DND-41 (cell line): ENCODE measurements at regions not wholly inside any gene's neighbourhood (a gene's known extent, or its start where the extent isn't known, plus 50 kb on each side); places are given as distances from the start of the nearest gene placed in this dataset.

Source experiments
- ATAC-seq: fragments of 200-7000 bp; cut with Tn5 transposase; 3 replicates; pipeline ENCODE4 v1.9.1; 2021; ENCODE audit warnings: low read depth; ENCODE audit not compliant: insufficient read depth
- DNase-seq: peaks from one replicate; pipeline ENCODE4 v3.0.0-alpha.2; 2020
- H2AFZ ChIP-seq: 2 replicates; pipeline ENCODE4 v1.6.0; 2012; ENCODE audit warnings: low read depth, low read length
- H3K27ac ChIP-seq: 2 replicates; pipeline ENCODE4 v1.5.1; 2012; ENCODE audit warnings: low read length, inconsistent platforms
- H3K27me3 ChIP-seq: fragments of 200-600 bp; sonication (generic); 2 replicates; pipeline ENCODE4 v1.6.0; 2012; ENCODE audit warnings: low read length, mild to moderate bottlenecking, inconsistent platforms; ENCODE audit not compliant: insufficient read depth, poor library complexity
- H3K36me3 ChIP-seq: 2 replicates; pipeline ENCODE4 v1.5.1; 2012; ENCODE audit warnings: low read length, inconsistent platforms; ENCODE audit not compliant: insufficient read depth
- H3K4me1 ChIP-seq: 2 replicates; pipeline ENCODE4 v1.5.1; 2012; ENCODE audit warnings: mild to moderate bottlenecking, low read length; ENCODE audit not compliant: insufficient read depth
- H3K4me2 ChIP-seq: 2 replicates; pipeline ENCODE4 v1.6.0; 2012; ENCODE audit warnings: mild to moderate bottlenecking, moderate library complexity, low read length, inconsistent platforms; ENCODE audit not compliant: insufficient read depth
- H3K4me3 ChIP-seq, 2 experiments: fragments of 200-600 bp in 1 of 2; shearing (Covaris generic) in 1 of 2; 2 replicates each; pipeline ENCODE4 v1.5.1; 2012 to 2016; ENCODE audit warnings: inconsistent platforms in 2 of 2, low read length in 2 of 2, mild to moderate bottlenecking in 2 of 2, low read depth in 1 of 2, moderate library complexity in 1 of 2
- H3K79me2 ChIP-seq: 2 replicates; pipeline ENCODE4 v1.6.0; 2012; ENCODE audit warnings: low read length, inconsistent platforms; ENCODE audit not compliant: insufficient read depth
- H3K9ac ChIP-seq: 2 replicates; pipeline ENCODE4 v1.6.0; 2012; ENCODE audit warnings: low read depth, mild to moderate bottlenecking, inconsistent platforms, low read length, moderate library complexity
- H3K9me3 ChIP-seq: 2 replicates; pipeline ENCODE4 v1.5.1; 2012; ENCODE audit warnings: low read length, moderate library complexity, mild to moderate bottlenecking, inconsistent platforms; ENCODE audit not compliant: insufficient read depth, severe bottlenecking
- H4K20me1 ChIP-seq: 2 replicates; pipeline ENCODE4 v1.6.0; 2012; ENCODE audit warnings: low read length; ENCODE audit not compliant: insufficient read depth
- EZH2 ChIP-seq: IDR thresholded peaks from 3 replicates; pipeline ENCODE4 v1.6.1; 2012; ENCODE audit warnings: borderline replicate concordance, low read depth, mild to moderate bottlenecking, moderate library complexity, low read length, inconsistent platforms; ENCODE audit not compliant: severe bottlenecking
- TF ChIP-seq, protein P1 (sequence below): IDR thresholded peaks from 2 replicates; pipeline ENCODE4 v1.5.1; 2012; ENCODE audit warnings: borderline replicate concordance, low read length, moderate library complexity, mild to moderate bottlenecking; ENCODE audit not compliant: poor library complexity, severe bottlenecking; ENCODE audit errors: extremely low read depth

DNA sequence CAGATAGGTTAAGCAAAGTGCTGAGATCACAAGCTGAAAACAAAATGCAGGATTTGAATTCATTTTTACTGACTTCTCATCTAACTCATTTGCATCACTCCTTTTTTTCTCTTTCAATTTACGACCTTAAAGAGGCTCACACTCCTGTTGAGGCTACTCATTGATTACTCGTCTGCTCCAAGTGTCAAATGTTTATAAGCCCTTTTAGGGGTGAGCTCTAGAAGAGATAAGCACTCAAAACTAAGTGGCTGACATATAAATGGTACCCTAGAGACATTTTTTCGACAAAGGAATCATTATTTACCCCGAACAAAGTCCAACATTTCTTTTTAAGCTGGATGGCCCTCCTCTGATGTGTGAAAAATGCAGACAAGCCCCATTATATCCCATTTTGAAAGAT, 483.1 kb downstream of the MAT2B start:
- no peaks in the 10 kb centered on the region for H4K20me1 ChIP-seq
- no peaks in the 10 kb centered on the region for H3K27me3 ChIP-seq
- TF ChIP-seq, protein P1, sequence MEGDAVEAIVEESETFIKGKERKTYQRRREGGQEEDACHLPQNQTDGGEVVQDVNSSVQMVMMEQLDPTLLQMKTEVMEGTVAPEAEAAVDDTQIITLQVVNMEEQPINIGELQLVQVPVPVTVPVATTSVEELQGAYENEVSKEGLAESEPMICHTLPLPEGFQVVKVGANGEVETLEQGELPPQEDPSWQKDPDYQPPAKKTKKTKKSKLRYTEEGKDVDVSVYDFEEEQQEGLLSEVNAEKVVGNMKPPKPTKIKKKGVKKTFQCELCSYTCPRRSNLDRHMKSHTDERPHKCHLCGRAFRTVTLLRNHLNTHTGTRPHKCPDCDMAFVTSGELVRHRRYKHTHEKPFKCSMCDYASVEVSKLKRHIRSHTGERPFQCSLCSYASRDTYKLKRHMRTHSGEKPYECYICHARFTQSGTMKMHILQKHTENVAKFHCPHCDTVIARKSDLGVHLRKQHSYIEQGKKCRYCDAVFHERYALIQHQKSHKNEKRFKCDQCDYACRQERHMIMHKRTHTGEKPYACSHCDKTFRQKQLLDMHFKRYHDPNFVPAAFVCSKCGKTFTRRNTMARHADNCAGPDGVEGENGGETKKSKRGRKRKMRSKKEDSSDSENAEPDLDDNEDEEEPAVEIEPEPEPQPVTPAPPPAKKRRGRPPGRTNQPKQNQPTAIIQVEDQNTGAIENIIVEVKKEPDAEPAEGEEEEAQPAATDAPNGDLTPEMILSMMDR: no peak
- TF ChIP-seq EZH2: no peak
- H3K4me1 ChIP-seq: no peaks in the 10 kb centered on the region
- H3K9me3 ChIP-seq: no peaks in the 10 kb centered on the region
- H3K27ac ChIP-seq: no peak overlapping the region
- no peak overlapping the region for H3K9ac ChIP-seq
- H2AFZ ChIP-seq: no peak overlapping the region
- DNase-seq: no peak
- H3K36me3 ChIP-seq: no peaks in the 10 kb centered on the region
- no peaks in the 10 kb centered on the region for H3K79me2 ChIP-seq
- H3K4me3 ChIP-seq: no peak overlapping the region
- no peak for ATAC-seq
- no peak overlapping the region for H3K4me2 ChIP-seq

DNA sequence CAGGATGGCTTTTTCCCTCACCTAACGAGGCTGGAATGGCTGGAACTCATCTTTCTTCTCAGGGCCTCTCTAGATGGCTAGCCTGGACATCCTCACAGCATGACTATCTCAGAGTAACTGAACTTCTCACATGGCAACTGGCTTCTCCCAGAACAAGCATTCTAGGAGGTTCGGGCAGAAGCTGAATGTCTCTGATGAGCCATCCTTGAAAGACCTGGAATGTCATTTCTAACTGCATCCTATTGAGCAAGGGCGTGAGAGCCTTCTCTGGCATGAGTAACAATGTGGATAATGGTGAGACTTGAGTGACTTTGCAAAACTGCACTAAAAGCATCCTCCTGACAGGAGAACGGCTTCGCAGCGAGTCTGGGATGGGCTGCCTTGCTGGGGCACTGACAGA, 487.7 kb downstream of the MAT2B start:
- H3K4me2 ChIP-seq: no peak overlapping the region
- H3K9me3 ChIP-seq: no peaks in the 10 kb centered on the region
- ATAC-seq (no peak), DNase-seq (no peak)
- H3K79me2 ChIP-seq: no peaks in the 10 kb centered on the region
- H4K20me1 ChIP-seq: no peaks in the 10 kb centered on the region
- H3K4me3 ChIP-seq: no peak overlapping the region
- H3K27ac ChIP-seq: no peak overlapping the region
- no peaks in the 10 kb centered on the region for H3K4me1 ChIP-seq
- H3K36me3 ChIP-seq: no peaks in the 10 kb centered on the region
- no peak overlapping the region for H3K9ac ChIP-seq
- TF ChIP-seq EZH2: no peak
- TF ChIP-seq, protein P1: no peak
- H3K27me3 ChIP-seq: no peaks in the 10 kb centered on the region
- no peak overlapping the region for H2AFZ ChIP-seq

DNA sequence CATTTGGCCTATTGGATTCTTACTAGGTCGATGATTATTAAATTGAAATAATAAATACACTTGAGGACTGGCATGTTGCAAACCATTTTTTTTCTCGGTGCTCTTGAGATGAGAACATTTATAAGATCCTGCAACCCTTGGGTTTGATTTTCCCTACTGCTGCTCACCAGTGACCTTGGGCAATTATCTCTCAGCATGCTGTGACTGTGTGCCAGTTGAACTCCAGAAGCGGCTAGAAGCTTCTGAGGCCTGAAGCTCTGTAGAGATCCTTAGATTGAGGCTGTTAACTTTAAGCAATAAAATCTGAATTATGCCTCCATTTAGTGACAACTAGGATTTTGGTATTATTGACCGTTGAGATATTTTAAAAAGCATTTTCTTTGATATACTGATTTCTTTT, 489.8 kb downstream of the MAT2B start:
- H3K27ac ChIP-seq: no peak overlapping the region

More for the DNA sequence above, 489.8 kb downstream of the MAT2B start:
- no peak for ATAC-seq
- Histone ChIP-seq H3K4me1 (no peaks in the 10 kb centered on the region), H4K20me1 (no peaks in the 10 kb centered on the region), H3K4me3 (no peak overlapping the region), H3K36me3 (no peaks in the 10 kb centered on the region), H3K9me3 (no peaks in the 10 kb centered on the region), H3K79me2 (no peaks in the 10 kb centered on the region), H2AFZ (no peak overlapping the region), H3K27me3 (no peaks in the 10 kb centered on the region), H3K4me2 (no peak overlapping the region), H3K9ac (no peak overlapping the region)
- no peak for TF ChIP-seq EZH2
- TF ChIP-seq, protein P1: no peak
- no peak for DNase-seq
